Body of pancreas (tissue), 4 donors: ENCODE measurements at regions not wholly inside any gene's neighbourhood (a gene's known extent, or its start where the extent isn't known, plus 50 kb on each side); places are given as distances from the start of the nearest gene placed in this dataset.

ENCODE experiments used
- POLR2A ChIP-seq, 3 donors: fragments of 450-650 bp; IDR thresholded peaks; one replicate each; pipeline ENCODE4 v1.6.1; 2016; ENCODE audit warnings: antibody characterized with exemption in 3 of 3, mild to moderate bottlenecking in 2 of 3
- TF ChIP-seq, protein P1 (sequence below), 7 experiments: fragments of 450-650 bp in 4 of 7; fragments of 200-600 bp in 3 of 7; sonication (generic) in 3 of 7; IDR thresholded peaks; one replicate each; pipeline ENCODE4 v1.5.1; 2016 to 2019; ENCODE audit warnings: antibody characterized with exemption in 7 of 7

DNA sequence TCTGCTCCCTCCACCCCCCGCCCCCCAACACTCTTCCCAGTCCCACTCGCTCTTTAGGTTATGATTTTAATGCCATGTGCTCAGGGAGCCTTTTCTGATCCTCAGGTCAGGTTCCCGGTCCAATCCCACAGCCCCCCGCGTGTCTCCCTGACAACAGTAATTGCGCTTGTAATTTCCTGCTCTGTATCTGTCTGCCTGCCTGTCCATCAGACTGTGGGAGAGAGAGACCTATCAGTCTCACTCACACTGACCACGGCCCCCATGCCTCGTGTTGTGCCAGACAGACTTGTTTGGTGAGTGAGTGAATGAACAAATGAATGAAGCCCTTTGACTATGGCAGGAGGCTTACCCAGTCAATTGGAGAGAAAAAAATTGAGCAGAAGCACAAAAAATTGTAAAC lies 50.8 kb upstream of the ECE1 start:
- TF ChIP-seq POLR2A (IDR thresholded peaks at IDR 0.05) = no peak
- TF ChIP-seq, protein P1, sequence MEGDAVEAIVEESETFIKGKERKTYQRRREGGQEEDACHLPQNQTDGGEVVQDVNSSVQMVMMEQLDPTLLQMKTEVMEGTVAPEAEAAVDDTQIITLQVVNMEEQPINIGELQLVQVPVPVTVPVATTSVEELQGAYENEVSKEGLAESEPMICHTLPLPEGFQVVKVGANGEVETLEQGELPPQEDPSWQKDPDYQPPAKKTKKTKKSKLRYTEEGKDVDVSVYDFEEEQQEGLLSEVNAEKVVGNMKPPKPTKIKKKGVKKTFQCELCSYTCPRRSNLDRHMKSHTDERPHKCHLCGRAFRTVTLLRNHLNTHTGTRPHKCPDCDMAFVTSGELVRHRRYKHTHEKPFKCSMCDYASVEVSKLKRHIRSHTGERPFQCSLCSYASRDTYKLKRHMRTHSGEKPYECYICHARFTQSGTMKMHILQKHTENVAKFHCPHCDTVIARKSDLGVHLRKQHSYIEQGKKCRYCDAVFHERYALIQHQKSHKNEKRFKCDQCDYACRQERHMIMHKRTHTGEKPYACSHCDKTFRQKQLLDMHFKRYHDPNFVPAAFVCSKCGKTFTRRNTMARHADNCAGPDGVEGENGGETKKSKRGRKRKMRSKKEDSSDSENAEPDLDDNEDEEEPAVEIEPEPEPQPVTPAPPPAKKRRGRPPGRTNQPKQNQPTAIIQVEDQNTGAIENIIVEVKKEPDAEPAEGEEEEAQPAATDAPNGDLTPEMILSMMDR (IDR thresholded peaks at IDR 0.05) = no peak
